Vagina (tissue), 2 donors: ENCODE measurements at regions not wholly inside any gene's neighbourhood (a gene's known extent, or its start where the extent isn't known, plus 50 kb on each side); places are given as distances from the start of the nearest gene placed in this dataset.

Source experiments
- DNase-seq, 2 donors: peaks; one replicate each; pipeline ENCODE4 v3.0.0-alpha.2; 2017; ENCODE audit errors: extremely low spot score in 2 of 2
- H3K27ac ChIP-seq: fragments of 200-600 bp; sonication (generic); one replicate; pipeline ENCODE4 v1.5.1; 2019
- H3K27me3 ChIP-seq: fragments of 200-600 bp; sonication (generic); one replicate; pipeline ENCODE4 v1.5.1; 2019
- H3K36me3 ChIP-seq, 2 donors: fragments of 200-600 bp; sonication (generic); one replicate each; pipeline ENCODE4 v1.5.1; 2017 to 2019
- H3K4me1 ChIP-seq: fragments of 200-600 bp; sonication (generic); one replicate; pipeline ENCODE4 v1.5.1; 2019
- H3K4me3 ChIP-seq, 2 donors: fragments of 200-600 bp; sonication (generic); 1 replicate in 1 of 2; 2 replicates in 1 of 2; pipeline ENCODE4 v1.5.1; 2016 to 2019
- H3K9me3 ChIP-seq: fragments of 200-600 bp; sonication (generic); one replicate; pipeline ENCODE4 v1.5.1; 2019
- POLR2A ChIP-seq, 2 donors: fragments of 450-650 bp; IDR thresholded peaks; one replicate each; pipeline ENCODE4 v1.6.1; 2017; ENCODE audit warnings: antibody characterized with exemption in 2 of 2, mild to moderate bottlenecking in 2 of 2, moderate library complexity in 2 of 2
- POLR2AphosphoS5 ChIP-seq, 2 donors: sonication (generic); formaldehyde crosslinking; IDR thresholded peaks; one replicate each; pipeline ENCODE4 v1.9.0; 2017; ENCODE audit warnings: antibody characterized with exemption in 2 of 2, mild to moderate bottlenecking in 2 of 2, low read depth in 1 of 2; ENCODE audit not compliant: insufficient read depth in 1 of 2
- intact Hi-C: fragments of 100-400 bp; cut with DNase I; formaldehyde crosslinking; loops from one replicate; pipeline ENCODE4 v1.15.1; 2023
- TF ChIP-seq, protein P1 (sequence below), 3 experiments: fragments of 450-650 bp in 2 of 3; fragments of 200-600 bp in 1 of 3; sonication (generic) in 1 of 3; IDR thresholded peaks; one replicate each; pipeline ENCODE4 v1.5.1; 2017 to 2019; ENCODE audit warnings: antibody characterized with exemption in 3 of 3, mild to moderate bottlenecking in 2 of 3, moderate library complexity in 2 of 3

DNA sequence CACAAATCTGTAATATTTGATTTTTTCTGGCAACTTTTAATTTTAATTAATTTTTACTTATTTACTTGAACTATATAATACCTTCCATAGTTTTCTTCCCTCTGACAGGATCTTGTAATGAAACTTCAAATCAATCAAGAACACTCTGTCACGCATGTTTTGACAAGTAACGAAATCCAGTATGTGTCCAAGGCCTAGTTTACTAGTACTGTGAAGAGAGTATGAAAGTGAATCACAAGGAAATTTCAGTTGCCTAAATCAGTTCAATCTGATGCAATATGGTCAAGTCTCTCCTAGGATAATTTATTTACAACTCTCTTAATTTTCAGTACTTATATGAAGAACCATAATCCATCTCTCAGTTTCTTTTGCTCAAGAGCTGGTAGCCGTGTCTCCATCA lies 1344.6 kb upstream of the ZEB2 start:
- no peaks in the 10 kb centered on the region for H3K27me3 ChIP-seq
- intact Hi-C loops = no loop called here
- H3K36me3 ChIP-seq = no peaks in the 10 kb centered on the region
- DNase-seq = no peak
- no peak overlapping the region for H3K4me3 ChIP-seq
- H3K9me3 ChIP-seq = no peaks in the 10 kb centered on the region
- no peak overlapping the region for H3K27ac ChIP-seq
- TF ChIP-seq, protein P1, sequence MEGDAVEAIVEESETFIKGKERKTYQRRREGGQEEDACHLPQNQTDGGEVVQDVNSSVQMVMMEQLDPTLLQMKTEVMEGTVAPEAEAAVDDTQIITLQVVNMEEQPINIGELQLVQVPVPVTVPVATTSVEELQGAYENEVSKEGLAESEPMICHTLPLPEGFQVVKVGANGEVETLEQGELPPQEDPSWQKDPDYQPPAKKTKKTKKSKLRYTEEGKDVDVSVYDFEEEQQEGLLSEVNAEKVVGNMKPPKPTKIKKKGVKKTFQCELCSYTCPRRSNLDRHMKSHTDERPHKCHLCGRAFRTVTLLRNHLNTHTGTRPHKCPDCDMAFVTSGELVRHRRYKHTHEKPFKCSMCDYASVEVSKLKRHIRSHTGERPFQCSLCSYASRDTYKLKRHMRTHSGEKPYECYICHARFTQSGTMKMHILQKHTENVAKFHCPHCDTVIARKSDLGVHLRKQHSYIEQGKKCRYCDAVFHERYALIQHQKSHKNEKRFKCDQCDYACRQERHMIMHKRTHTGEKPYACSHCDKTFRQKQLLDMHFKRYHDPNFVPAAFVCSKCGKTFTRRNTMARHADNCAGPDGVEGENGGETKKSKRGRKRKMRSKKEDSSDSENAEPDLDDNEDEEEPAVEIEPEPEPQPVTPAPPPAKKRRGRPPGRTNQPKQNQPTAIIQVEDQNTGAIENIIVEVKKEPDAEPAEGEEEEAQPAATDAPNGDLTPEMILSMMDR (IDR thresholded peaks at IDR 0.05) = no peak
- no peak for TF ChIP-seq POLR2A (IDR thresholded peaks at IDR 0.05)
- no peak for TF ChIP-seq POLR2AphosphoS5 (IDR thresholded peaks at IDR 0.05; ENCODE audit: insufficient read depth in 1 of 2, low read depth in 1 of 2)
- no peaks in the 10 kb centered on the region for H3K4me1 ChIP-seq

DNA sequence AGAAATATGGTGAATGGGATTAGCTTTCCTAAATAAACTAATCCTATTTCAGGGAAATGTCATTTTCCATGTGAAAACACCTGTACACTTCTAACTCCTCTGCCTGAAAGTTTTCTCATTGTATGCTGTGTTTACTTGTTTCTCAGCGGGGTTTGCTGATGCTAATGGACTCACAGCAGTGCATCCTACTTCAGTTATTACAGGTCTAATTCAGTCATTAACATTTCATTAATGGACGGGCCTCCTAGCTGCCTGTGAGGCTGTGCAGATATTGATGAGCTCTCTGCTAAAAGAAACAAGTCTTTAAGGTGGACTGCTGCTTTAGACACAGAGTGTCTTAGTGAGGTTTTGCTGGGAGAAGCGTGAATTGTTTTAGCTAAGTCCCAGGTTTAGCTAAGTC lies 1342.0 kb upstream of the ZEB2 start:
- no peak for DNase-seq
- Histone ChIP-seq H3K9me3 (no peaks in the 10 kb centered on the region), H3K4me3 (no peak overlapping the region), H3K36me3 (no peaks in the 10 kb centered on the region), H3K27ac (no peak overlapping the region), H3K4me1 (no peaks in the 10 kb centered on the region), H3K27me3 (no peaks in the 10 kb centered on the region)
- TF ChIP-seq, protein P1 (IDR thresholded peaks at IDR 0.05) = no peak
- TF ChIP-seq POLR2AphosphoS5 (IDR thresholded peaks at IDR 0.05; ENCODE audit: insufficient read depth in 1 of 2, low read depth in 1 of 2) = no peak
- TF ChIP-seq POLR2A (IDR thresholded peaks at IDR 0.05) = no peak
- intact Hi-C loops = no loop called here

DNA sequence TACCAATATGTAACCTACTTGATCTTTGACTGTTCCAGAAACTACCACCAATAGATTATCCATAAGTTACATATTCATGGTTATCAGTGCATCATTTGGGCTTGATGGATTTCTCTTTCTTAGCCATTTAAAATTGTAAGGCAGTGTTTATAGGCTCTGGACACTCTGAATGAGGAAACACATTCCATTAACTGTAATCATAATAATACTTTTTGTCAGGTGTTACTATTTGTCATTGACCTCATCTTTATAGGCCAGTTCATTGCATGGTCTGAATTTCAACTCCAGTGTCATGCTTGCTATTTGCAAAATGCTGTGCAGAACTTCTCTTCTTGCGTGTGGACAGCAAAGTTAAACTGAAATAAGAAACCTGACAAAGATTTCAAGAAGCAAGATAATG lies 1340.2 kb upstream of the ZEB2 start:
- H3K4me1 ChIP-seq = no peaks in the 10 kb centered on the region
- DNase-seq = no peak
- H3K4me3 ChIP-seq = no peak overlapping the region
- intact Hi-C loops = no loop called here
- H3K36me3 ChIP-seq = no peaks in the 10 kb centered on the region
- no peaks in the 10 kb centered on the region for H3K27me3 ChIP-seq
- no peak overlapping the region for H3K27ac ChIP-seq
- no peaks in the 10 kb centered on the region for H3K9me3 ChIP-seq
- TF ChIP-seq POLR2AphosphoS5 (IDR thresholded peaks at IDR 0.05; ENCODE audit: insufficient read depth in 1 of 2, low read depth in 1 of 2) = no peak
- TF ChIP-seq POLR2A (IDR thresholded peaks at IDR 0.05) = no peak
- TF ChIP-seq, protein P1 (IDR thresholded peaks at IDR 0.05) = no peak

DNA sequence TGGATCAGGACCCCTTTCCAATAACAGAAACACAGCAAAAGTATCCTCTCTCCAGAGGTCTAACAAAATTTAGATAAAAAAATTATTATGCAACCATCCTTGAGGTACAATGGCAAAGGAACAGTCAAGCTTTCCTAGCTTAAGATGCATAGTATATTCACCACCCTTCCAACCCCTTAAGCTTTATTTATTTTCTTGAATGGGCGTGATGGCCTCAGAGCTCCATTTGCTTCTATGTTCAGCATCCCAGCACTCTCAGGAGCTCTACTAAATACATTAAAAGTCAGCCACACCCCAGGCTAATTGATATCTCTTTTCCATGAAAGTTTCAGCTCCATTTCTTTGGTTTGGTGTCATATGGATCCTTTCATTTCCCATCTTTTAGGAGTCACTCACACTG lies 1335.2 kb upstream of the ZEB2 start:
- H3K4me3 ChIP-seq = no peak overlapping the region
- intact Hi-C loops = no loop called here

DNA sequence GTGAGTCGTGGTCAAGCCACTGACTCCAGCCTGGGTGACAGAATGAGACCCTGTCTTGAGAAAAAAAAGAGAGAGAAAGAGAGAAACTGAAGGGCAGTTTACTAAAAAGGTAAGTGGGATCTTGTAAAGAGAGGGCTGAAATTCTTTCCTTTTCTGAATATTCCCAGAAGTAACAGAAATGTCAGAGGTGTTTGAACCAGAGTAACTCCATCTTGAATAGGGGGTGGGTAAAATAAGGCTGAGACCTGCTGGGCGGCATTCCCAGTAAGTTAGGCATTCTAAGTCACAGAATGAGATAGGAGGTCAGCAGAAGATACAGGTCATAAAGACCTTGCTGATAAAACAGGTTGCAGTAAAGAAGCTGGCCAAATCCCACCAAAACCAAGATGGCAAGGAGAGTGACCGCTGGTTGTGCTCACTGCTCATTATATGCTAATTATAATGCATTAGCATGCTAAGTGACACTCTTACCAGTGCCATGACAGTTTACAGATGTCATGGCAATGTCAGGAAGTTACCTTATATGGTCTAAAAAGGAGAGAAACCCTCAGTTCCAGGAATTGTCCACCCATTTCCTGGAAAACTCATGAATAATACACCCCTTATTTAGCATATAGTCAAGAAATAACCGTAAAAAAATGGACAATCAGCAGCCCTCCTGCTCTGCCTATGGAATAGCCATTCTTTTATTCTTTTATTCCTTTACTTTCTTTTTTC lies 1334.3 kb upstream of the ZEB2 start:
- Histone ChIP-seq H3K27me3 (no peaks in the 10 kb centered on the region), H3K9me3 (no peaks in the 10 kb centered on the region), H3K4me1 (no peaks in the 10 kb centered on the region), H3K36me3 (no peaks in the 10 kb centered on the region), H3K27ac (no peak overlapping the region), H3K4me3 (no peak overlapping the region)
- intact Hi-C loops = no loop called here
- DNase-seq = no peak
- TF ChIP-seq, protein P1 (IDR thresholded peaks at IDR 0.05) = no peak
- TF ChIP-seq POLR2AphosphoS5 (IDR thresholded peaks at IDR 0.05; ENCODE audit: insufficient read depth in 1 of 2, low read depth in 1 of 2) (no peak), POLR2A (IDR thresholded peaks at IDR 0.05) (no peak)

More for the DNA sequence above, 1335.2 kb upstream of the ZEB2 start:
- TF ChIP-seq, protein P1 (IDR thresholded peaks at IDR 0.05) = no peak
- TF ChIP-seq POLR2AphosphoS5 (IDR thresholded peaks at IDR 0.05; ENCODE audit: insufficient read depth in 1 of 2, low read depth in 1 of 2) = no peak
- TF ChIP-seq POLR2A (IDR thresholded peaks at IDR 0.05) = no peak
- Histone ChIP-seq H3K4me1 (no peaks in the 10 kb centered on the region), H3K27me3 (no peaks in the 10 kb centered on the region), H3K27ac (no peak overlapping the region), H3K9me3 (no peaks in the 10 kb centered on the region), H3K36me3 (no peaks in the 10 kb centered on the region)
- no peak for DNase-seq
